ENCODE measurements at regions not wholly inside any gene's neighbourhood (a gene's known extent, or its start where the extent isn't known, plus 50 kb on each side); places are given as distances from the start of the nearest gene placed in this dataset.

- TF ChIP-seq EGR1 (IDR thresholded peaks at IDR 0.05) (no peak), CEBPB (IDR thresholded peaks at IDR 0.05) (no peak), YY1 (IDR thresholded peaks at IDR 0.05; ENCODE audit: low read depth) (no peak), TCF12 (IDR thresholded peaks at IDR 0.05; ENCODE audit: low read depth) (no peak), MAX (IDR thresholded peaks at IDR 0.05) (no peak), CREB1 (IDR thresholded peaks at IDR 0.05; ENCODE audit: low read depth) (no peak), USF1 (IDR thresholded peaks at IDR 0.05) (no peak), NFIC (IDR thresholded peaks at IDR 0.05) (no peak), EP300 (IDR thresholded peaks at IDR 0.05; ENCODE audit: borderline replicate concordance) (no peak), TEAD4 (IDR thresholded peaks at IDR 0.05) (no peak), FOXM1 (IDR thresholded peaks at IDR 0.05; ENCODE audit: borderline replicate concordance, low read depth) (no peak), ZBTB7A (IDR thresholded peaks at IDR 0.05; ENCODE audit: low read depth) (no peak), REST (IDR thresholded peaks at IDR 0.05; ENCODE audit: low read depth) (no peak)
Observed at GRCh38 chr3:162678941-162679340, 1182.3 kb downstream of the OTOL1 start.

- TF ChIP-seq ZBTB7A (IDR thresholded peaks at IDR 0.05; ENCODE audit: low read depth) (no peak), TAF1 (IDR thresholded peaks at IDR 0.05; ENCODE audit: low read depth) (no peak), EGR1 (IDR thresholded peaks at IDR 0.05) (no peak), REST (IDR thresholded peaks at IDR 0.05; ENCODE audit: low read depth) (no peak), MAX (IDR thresholded peaks at IDR 0.05) (no peak), USF1 (IDR thresholded peaks at IDR 0.05) (no peak), CREB1 (IDR thresholded peaks at IDR 0.05; ENCODE audit: low read depth) (no peak), RAD21 (IDR thresholded peaks at IDR 0.05; ENCODE audit: low read depth) (no peak), YY1 (IDR thresholded peaks at IDR 0.05; ENCODE audit: low read depth) (no peak), NFIC (IDR thresholded peaks at IDR 0.05) (no peak), TCF12 (IDR thresholded peaks at IDR 0.05; ENCODE audit: low read depth) (no peak), CEBPB (IDR thresholded peaks at IDR 0.05) (no peak), FOXM1 (IDR thresholded peaks at IDR 0.05; ENCODE audit: borderline replicate concordance, low read depth) (no peak), EP300 (IDR thresholded peaks at IDR 0.05; ENCODE audit: borderline replicate concordance) (no peak), TEAD4 (IDR thresholded peaks at IDR 0.05) (no peak)
Observed at GRCh38 chr3:162684260-162684659, 1187.7 kb downstream of the OTOL1 start.

- TF ChIP-seq YY1 (IDR thresholded peaks at IDR 0.05; ENCODE audit: low read depth), result no peak
- TF ChIP-seq TCF12 (IDR thresholded peaks at IDR 0.05; ENCODE audit: low read depth), result no peak
- TF ChIP-seq ZBTB7A (IDR thresholded peaks at IDR 0.05; ENCODE audit: low read depth), result no peak
- no peak for TF ChIP-seq NFIC (IDR thresholded peaks at IDR 0.05)
- no peak for TF ChIP-seq USF1 (IDR thresholded peaks at IDR 0.05)
- no peak for TF ChIP-seq CEBPB (IDR thresholded peaks at IDR 0.05)
- TF ChIP-seq CREB1 (IDR thresholded peaks at IDR 0.05; ENCODE audit: low read depth), result no peak
- TF ChIP-seq RAD21 (IDR thresholded peaks at IDR 0.05; ENCODE audit: low read depth), result no peak
- TF ChIP-seq EP300 (IDR thresholded peaks at IDR 0.05; ENCODE audit: borderline replicate concordance), result no peak
- no peak for TF ChIP-seq EGR1 (IDR thresholded peaks at IDR 0.05)
- TF ChIP-seq FOXM1 (IDR thresholded peaks at IDR 0.05; ENCODE audit: borderline replicate concordance, low read depth), result no peak
- no peak for TF ChIP-seq TEAD4 (IDR thresholded peaks at IDR 0.05)
- no peak for TF ChIP-seq MAX (IDR thresholded peaks at IDR 0.05)
- TF ChIP-seq TAF1 (IDR thresholded peaks at IDR 0.05; ENCODE audit: low read depth), result no peak
- TF ChIP-seq REST (IDR thresholded peaks at IDR 0.05; ENCODE audit: low read depth), result no peak
Observed at GRCh38 chr3:162699291-162699690, 1202.7 kb downstream of the OTOL1 start.

- TF ChIP-seq RAD21 (IDR thresholded peaks at IDR 0.05; ENCODE audit: low read depth) (no peak), FOXM1 (IDR thresholded peaks at IDR 0.05; ENCODE audit: borderline replicate concordance, low read depth) (no peak), YY1 (IDR thresholded peaks at IDR 0.05; ENCODE audit: low read depth) (no peak), NFIC (IDR thresholded peaks at IDR 0.05) (no peak), TAF1 (IDR thresholded peaks at IDR 0.05; ENCODE audit: low read depth) (no peak), EP300 (IDR thresholded peaks at IDR 0.05; ENCODE audit: borderline replicate concordance) (no peak), EGR1 (IDR thresholded peaks at IDR 0.05) (no peak), TEAD4 (IDR thresholded peaks at IDR 0.05) (no peak), REST (IDR thresholded peaks at IDR 0.05; ENCODE audit: low read depth) (no peak)
Observed at GRCh38 chr3:162701211-162701610, 1204.6 kb downstream of the OTOL1 start.
